ENCODE measurements at regions not wholly inside any gene's neighbourhood (a gene's known extent, or its start where the extent isn't known, plus 50 kb on each side); places are given as distances from the start of the nearest gene placed in this dataset.

GRCh38 chr15:95912280-95912625 is 418.2 kb upstream of the NR2F2 start:
- DNase-seq (ENCODE audit: low spot score) = no peak

DNA sequence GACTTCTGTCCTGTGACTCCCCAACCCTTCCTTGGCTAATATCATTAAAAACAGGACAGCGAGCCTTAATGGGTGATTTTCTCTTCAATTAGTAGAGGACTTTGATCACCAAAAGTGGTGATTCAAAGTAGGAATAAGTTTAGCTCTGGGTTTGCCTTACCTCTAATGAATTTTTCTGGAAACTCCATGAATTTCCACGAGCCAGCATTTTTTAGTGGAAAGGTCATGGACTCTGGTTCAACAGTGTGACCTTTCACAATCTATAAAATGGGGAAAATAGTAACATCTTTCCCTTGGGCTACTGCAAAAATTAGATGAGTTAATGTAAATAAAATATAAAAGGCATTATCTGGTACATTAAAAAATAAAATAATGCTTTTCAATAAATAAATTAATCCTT is 417.8 kb upstream of the NR2F2 start:
- DNase-seq (ENCODE audit: low spot score) = no peak

DNA sequence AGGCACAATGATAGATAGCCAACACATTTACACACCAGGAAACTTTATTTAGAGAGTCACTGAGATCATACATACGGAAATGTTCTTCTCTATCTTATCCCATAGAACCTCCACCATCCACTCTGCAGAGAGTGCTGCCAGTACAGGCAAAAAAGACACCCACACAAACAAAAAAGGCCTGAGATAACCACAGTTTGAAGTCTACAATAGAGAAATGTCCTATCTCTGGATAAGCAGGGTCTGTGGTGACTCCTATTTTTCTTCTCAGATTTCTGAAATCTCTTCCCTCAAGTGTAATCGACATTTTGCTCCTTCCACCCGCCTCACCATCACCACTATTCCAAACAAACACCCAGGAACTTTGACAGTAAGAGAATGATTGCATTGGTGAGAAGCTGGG is 413.9 kb upstream of the NR2F2 start:
- DNase-seq (ENCODE audit: low spot score) = no peak

GRCh38 chr15:95918525-95918924 is 412.0 kb upstream of the NR2F2 start:
- DNase-seq (ENCODE audit: low spot score) = no peak

- DNase-seq (ENCODE audit: low spot score) = no peak
Measured at GRCh38 chr15:95919460-95919859, 411.0 kb upstream of the NR2F2 start.

- DNase-seq (ENCODE audit: low spot score) = no peak
Measured at GRCh38 chr15:95921404-95921803, 409.1 kb upstream of the NR2F2 start.

DNA sequence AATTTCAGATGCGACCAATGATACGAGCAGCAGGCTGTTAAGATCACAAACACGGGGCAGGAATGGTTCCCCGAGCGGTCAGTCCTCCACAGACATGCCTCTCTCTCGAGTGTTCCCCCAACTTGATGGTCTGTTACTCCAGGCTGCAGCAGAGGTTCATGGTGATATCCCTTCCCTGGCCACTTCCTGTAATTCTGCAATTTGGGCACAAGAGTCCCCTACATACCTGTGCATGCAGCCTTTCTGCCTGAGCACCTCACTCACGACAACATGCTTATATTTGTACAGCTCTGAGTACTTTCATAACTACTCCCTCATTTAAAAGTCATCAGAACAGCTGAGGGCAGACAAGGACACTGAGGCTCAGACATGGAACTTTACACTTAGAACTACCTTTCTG is 408.1 kb upstream of the NR2F2 start:
- DNase-seq (ENCODE audit: low spot score) = peak; percentile 2

- no peak for DNase-seq (ENCODE audit: low spot score)
Measured at GRCh38 chr15:95923792-95924191, 406.7 kb upstream of the NR2F2 start.

DNA sequence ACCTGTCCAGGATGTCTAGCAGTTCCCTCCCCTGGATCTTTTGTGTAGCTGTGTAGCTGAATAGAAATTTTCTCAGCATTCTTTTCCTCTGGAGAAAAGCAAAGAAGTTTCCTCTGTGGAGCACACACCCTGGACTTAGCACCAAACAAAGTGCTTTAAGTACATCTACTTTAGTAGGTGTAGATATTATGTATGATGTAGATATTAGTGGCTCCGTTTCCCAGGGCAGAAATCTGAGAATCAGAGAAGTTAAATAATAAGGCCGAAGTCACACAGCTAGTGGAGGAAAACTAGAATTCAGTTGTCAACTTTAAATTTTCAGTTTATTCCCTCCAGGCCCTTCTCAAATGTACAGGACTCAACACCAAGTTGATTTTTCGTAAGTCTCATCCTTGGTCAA is 401.7 kb upstream of the NR2F2 start:
- DNase-seq (ENCODE audit: low spot score) = no peak

- DNase-seq (ENCODE audit: low spot score) = peak; percentile 6
Measured at GRCh38 chr15:95929232-95929846, 401.2 kb upstream of the NR2F2 start.

DNA sequence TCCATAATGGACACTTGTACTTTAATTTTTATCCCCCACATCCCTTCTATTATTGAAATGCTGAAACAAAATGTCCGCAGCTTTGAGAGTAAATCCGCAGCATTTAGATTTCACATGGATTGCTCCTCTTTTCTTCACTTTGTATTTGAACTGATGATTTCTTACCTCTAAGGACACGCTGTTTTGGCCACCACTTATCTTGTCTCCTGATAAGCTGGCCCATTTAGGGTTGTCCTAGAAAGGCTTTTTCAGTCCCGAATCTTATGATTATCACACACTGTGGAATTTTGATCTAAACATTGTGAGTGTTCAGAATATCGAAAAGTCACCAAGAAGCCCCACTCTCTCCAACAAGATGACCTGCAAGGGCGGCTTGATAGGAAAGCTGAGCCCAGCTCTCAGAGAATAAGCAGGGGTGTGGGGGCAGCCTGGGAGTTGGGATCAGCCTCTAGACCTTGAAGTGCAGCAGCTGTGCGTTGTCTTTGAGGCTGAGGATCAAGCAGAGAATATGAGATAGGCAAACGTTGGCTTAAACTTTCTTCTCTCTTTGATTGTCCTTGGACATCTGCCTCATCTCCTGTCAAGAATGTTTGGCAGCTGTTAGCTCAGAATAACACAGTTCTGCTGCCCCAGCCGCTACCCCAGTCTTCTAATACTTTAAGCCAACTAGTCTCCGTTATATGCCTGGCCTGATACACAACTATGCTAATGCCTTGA is 399.7 kb upstream of the NR2F2 start:
- no peak for DNase-seq (ENCODE audit: low spot score)

DNA sequence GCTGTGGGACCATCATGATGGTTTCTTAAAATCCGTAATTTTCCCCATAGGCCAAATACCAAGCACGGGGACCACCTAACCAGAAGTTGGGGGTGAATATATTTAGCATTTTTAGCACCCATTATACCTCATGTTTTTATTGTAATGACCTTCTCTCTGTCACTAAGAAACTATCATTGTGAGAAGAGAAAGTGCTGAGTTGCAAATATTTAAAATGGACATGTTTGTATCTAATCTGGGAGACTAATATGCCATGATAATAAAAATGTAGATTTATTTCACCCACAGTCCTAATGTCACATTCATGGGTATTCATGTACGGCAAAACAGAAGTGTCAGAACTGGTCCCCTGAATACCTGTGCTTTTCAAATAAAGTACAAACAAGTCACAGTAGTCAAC is 398.9 kb upstream of the NR2F2 start:
- no peak for DNase-seq (ENCODE audit: low spot score)

DNA sequence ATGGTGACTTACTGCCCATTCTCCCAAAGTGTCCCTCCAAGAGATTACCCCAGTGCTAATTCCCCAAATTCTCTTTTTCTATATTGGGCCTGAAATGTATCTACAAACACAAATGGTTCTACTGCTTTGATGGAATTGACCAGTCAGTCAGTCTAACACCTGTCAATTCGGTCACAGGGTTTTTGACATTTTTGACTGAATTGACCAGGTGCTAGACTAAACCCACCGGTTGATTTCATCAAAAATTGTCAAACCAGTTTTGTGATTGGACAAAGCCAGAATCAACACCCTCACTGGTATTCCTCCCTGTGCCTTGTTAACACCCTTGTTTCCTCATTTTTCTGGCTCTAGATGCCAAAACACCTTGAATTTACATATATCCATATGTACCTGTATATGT is 398.4 kb upstream of the NR2F2 start:
- no peak for DNase-seq (ENCODE audit: low spot score)

DNA sequence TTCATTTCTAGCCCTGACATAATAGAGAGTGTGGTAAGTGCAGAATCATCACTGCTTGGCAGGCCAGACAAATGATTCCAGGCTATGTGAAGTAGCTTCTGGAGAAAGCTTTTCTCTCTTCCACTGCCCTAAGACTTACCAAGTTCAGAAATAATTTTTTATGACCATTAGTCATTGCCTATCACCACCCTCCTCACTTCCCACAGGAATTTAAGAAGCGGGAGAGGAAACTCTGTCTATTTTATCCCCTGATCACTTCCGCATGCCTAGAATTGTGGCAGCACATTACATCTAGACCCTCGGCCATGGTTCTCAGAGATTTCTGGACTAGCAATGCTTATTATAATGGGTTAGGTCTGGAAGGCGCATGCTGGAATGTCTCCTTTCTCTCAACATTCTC is 397.8 kb upstream of the NR2F2 start:
- no peak for DNase-seq (ENCODE audit: low spot score)

DNA sequence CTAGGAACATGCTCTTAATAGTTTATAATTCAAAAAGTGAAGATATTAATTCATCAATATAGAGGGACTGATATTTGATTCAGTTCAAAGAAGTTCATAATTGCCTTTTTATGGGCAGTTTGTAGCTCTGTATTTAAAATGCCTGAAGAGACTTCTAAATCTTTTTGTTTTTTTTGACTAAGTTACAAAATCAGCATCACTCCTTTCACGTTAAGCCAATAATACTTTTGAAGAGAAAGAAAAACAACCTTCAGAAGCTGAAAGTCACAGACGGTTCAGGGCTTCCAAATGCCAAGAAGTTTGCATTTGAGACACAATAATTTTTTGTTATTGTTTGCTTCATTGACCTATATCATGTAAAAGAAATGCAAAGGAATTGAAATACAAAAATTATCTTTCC is 394.6 kb upstream of the NR2F2 start:
- no peak for DNase-seq (ENCODE audit: low spot score)

DNA sequence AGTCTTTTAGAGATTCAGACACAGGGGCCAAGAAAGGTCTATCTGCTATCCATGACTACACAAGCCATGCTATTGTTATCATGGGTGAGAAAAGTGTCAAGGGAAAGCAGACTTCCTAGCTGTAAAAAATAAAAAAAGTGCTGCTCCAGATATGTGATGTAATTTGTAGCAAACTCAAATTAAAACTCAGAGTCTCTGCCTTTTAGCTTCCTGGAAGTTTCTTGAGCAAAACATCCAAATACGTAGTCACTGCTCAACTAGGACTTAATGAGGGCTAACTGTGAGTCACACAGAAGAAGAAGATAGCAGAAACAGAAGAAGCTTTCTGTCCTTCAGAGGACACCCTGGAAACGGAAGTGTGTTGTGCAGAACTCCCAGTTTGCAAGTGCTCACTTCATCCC is 393.4 kb upstream of the NR2F2 start:
- no peak for DNase-seq (ENCODE audit: low spot score)

GRCh38 chr15:95940431-95940985 is 390.0 kb upstream of the NR2F2 start:
- no peak for DNase-seq (ENCODE audit: low spot score)

GRCh38 chr15:95944193-95944592 is 386.3 kb upstream of the NR2F2 start:
- no peak for DNase-seq (ENCODE audit: low spot score)

DNA sequence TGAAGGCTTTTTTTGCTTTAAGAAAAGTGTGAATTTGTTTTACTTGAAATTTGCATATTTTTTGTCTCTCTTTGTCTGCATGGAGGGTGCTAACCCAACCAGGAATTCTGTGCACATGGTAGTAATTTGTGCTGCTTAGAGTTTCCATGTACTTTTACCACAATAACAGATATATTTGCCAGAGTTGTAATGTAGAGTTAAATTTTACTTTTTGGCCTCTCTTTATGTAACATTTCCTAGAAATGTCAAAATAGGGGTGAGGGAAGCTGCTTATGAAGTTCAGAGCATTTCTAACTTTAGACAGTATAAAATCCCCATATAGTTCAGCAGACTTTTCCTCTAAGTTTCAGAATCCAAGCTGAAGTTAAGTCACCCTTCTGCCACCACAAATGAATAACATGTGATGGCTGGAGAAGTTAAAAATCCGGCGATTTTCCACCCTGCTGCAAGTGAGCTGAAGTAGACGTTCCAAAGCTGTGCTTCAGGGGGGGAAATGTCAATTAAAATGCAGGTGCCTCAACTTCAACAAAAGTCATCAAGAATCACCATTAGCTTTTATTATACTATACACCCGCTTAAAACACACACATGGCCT is 385.7 kb upstream of the NR2F2 start:
- DNase-seq (ENCODE audit: low spot score) = no peak

GRCh38 chr15:95946241-95946640 is 384.3 kb upstream of the NR2F2 start:
- DNase-seq (ENCODE audit: low spot score) = no peak

- no peak for DNase-seq (ENCODE audit: low spot score)
Measured at GRCh38 chr15:95946926-95947325, 383.6 kb upstream of the NR2F2 start.

DNA sequence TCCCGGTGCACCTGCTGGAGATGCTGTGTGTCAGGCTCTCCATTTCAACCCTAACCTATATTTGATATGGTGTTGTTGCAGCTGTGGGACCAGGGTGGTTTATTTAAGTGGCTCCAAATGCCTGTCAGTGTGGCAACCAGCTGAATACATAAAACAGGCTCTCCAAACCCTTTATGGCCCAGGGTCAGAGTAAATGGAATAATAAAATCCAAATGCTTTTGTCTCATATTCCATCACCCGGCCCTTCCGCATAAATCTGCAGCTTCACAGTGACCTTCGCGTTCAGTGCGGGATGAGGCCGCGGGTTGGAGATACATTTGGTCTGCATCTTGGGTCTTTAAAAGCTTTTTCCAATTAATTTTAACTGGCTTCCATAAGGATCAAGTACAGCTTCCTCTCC is 382.1 kb upstream of the NR2F2 start:
- no peak for DNase-seq (ENCODE audit: low spot score)

DNA sequence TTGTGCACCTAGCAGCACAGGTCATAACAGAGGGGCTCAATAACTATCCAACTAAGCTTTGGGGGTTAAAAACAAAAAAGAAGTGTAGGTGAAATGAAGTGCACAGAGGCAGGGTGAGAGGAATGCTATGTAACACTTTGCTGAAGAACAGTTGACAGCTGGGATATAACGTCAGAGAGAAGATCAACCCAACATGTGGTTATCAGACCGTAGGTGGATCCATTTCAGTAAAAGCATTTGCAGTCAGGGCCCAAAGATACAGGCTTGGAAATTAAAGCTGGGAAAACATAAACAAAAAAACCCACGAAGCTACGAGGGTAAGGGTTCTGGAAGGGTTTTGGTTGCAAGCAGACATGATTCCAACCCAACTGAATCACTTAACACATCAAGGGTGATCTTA is 377.5 kb upstream of the NR2F2 start:
- no peak for DNase-seq (ENCODE audit: low spot score)

DNA sequence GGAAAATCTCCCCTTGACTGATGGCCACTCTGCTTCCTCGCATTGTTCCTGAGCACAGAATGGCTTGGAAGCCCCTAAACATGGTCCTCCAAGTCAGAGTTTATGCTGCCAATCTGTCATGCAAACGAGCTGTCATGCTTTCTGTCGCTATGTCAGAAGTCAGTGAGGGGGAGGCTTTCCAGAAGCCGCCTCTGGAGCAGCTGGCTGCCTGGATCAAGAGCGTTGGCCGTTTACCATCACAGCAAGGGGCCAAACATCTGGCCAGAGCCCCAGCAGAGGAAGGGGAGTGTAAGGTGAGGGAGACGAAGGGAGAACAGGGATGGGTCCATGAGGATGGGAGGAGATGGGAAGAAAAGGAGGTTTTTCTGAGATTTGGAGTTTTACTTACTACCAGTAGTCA is 372.6 kb upstream of the NR2F2 start:
- DNase-seq (ENCODE audit: low spot score) = no peak
